ENCODE measurements at regions not wholly inside any gene's neighbourhood (a gene's known extent, or its start where the extent isn't known, plus 50 kb on each side); places are given as distances from the start of the nearest gene placed in this dataset.
"Not testable (repeated sequence)": the region's sequence is repeated elsewhere in the genome, so short reads cannot be mapped to it uniquely, and the experiment has no call there.

DNA sequence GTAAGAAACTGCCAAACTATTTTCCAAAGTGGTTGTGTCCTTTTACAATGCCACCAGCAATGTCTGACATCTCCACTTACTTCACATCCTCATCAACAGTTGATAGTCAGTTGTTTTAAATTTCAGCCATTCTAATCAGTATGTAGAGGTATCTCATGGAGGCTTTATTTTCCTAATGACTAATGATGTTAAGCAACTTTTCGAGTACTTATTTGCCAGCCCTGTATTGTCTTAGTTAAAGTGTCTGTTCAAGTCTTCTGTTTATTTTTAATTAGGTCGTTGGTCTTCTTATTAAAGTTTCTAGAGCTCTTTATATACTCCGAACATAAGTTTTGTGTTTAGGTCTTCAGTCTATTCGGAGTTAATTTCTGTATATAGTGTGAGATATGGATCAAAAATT lies 54.9 kb upstream of the NBPF12 start:
- DNase-seq: not testable (repeated sequence)

DNA sequence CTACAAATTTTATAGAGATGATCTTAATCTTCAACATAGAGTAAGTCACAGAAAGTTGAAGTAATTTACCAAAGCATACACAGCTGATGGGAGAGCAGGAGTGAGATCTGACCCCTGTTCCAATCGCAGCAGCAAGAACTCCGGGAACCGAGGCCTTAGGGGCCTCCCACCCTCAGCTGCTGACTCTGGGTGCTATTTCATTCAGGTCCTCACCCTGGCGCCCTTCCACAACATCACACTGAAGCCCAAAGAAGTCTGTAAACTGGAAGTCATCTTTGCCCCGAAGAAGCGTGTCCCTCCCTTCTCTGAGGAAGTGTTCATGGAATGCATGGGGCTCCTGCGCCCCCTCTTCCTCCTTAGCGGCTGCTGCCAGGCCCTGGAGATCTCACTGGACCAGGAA lies 57.0 kb upstream of the NBPF12 start:
- DNase-seq: not testable (repeated sequence)

GRCh38 chr1:146863799-146864319 lies 74.3 kb upstream of the NBPF12 start:
- DNase-seq: not testable (repeated sequence)

- not testable (repeated sequence) for DNase-seq
These were observed 85.0 kb upstream of the NBPF12 start for GRCh38 chr1:146853147-146853546.

- DNase-seq: not testable (repeated sequence)
These were observed 87.7 kb upstream of the NBPF12 start for GRCh38 chr1:146850352-146850889.

GRCh38 chr1:146838725-146839124 lies 99.4 kb upstream of the NBPF12 start:
- not testable (repeated sequence) for DNase-seq

GRCh38 chr1:146826957-146827356 lies 111.2 kb upstream of the NBPF12 start:
- not testable (repeated sequence) for DNase-seq

- DNase-seq: not testable (repeated sequence)
These were observed 143.9 kb upstream of the NBPF12 start for GRCh38 chr1:146794236-146794635.

- not testable (repeated sequence) for DNase-seq
These were observed 145.4 kb upstream of the NBPF12 start for GRCh38 chr1:146792725-146793124.

DNA sequence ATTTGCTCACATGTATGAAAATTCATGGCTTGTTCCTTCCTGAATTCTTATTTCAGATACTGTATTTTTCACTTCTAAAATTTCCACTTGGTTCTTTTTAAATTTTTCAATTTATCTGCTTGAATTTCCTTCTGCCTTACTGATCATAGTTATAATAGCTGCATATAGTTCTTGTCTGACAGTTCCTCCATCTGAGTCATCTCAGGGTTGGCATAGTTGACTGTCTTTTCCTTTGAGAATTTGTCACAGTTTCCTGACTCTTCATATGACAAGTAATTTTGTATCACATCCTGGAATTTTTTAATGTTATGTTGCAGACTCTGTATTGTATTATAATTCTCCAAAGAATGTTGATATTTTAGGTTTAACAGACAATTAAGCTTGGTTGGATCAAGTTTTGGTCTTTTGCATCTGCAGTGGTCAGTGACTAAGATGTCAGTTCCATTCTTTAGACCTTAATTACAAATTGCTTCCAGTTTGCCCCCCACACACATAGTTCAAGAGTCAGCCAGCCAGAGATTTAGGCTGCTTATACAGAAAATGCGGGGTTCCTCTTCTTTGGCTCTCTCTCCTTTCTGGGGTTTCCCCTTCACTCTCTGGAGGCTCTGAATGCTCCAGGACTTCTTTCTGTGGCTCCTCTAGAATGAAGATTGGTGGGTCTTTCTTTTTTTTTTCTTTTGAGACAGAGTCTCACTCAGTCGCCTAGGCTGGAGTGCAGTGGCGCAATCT lies 153.7 kb upstream of the NBPF12 start:
- DNase-seq: peak in 1 of 2 donors; percentile 2

DNA sequence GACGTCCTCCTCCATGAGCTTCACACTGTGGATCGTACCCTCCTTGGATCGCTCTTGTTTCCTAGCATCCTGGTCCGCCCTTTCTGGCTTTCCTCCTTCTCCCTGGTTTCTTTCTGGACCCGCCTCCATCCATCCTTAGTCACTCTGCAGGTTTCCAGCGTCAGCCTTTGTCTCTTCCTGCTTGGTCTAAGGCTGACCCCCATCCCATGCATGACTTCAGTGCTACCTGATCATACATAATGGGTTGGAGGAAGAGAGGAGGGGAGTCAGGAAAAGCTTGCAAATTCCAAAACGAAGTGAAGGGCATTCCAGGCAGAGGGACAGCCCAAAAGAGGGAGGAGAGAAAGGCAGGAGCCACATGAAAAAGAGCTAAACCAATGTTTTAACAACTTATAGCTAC lies 156.9 kb upstream of the NBPF12 start:
- not testable (repeated sequence) for DNase-seq

- DNase-seq: not testable (repeated sequence)
These were observed 160.1 kb upstream of the NBPF12 start for GRCh38 chr1:146777826-146778602.

GRCh38 chr1:146774988-146775387 lies 163.1 kb upstream of the NBPF12 start:
- DNase-seq: not testable (repeated sequence)

GRCh38 chr1:146774271-146774670 lies 163.9 kb upstream of the NBPF12 start:
- not testable (repeated sequence) for DNase-seq

- DNase-seq: not testable (repeated sequence)
These were observed 166.7 kb upstream of the NBPF12 start for GRCh38 chr1:146771409-146771808.

DNA sequence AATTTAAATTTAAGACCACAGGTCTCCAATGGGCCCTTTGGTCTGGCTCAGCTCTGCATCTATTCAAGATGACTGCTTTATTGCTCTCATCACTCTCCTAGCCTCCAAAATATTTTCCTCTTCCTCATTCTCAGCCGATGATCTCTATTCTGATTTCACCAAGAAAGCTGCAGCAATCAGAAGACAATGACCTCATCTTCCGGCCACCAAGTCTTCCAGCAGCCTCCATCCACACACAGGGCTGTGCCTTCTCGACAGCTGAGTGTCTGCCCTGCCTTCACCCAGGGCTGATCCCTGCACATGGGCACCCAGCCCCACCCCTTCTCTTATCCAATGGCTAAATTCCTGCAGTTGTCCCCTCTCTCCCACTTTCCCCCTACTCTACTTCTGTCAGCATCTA lies 167.1 kb upstream of the NBPF12 start:
- DNase-seq: not testable (repeated sequence)

GRCh38 chr1:146763234-146763633 lies 174.9 kb upstream of the NBPF12 start:
- DNase-seq: not testable (repeated sequence)

- DNase-seq: not testable (repeated sequence)
These were observed 181.3 kb upstream of the NBPF12 start for GRCh38 chr1:146756858-146757257.

GRCh38 chr1:146748686-146749085 lies 189.4 kb upstream of the NBPF12 start:
- not testable (repeated sequence) for DNase-seq

DNA sequence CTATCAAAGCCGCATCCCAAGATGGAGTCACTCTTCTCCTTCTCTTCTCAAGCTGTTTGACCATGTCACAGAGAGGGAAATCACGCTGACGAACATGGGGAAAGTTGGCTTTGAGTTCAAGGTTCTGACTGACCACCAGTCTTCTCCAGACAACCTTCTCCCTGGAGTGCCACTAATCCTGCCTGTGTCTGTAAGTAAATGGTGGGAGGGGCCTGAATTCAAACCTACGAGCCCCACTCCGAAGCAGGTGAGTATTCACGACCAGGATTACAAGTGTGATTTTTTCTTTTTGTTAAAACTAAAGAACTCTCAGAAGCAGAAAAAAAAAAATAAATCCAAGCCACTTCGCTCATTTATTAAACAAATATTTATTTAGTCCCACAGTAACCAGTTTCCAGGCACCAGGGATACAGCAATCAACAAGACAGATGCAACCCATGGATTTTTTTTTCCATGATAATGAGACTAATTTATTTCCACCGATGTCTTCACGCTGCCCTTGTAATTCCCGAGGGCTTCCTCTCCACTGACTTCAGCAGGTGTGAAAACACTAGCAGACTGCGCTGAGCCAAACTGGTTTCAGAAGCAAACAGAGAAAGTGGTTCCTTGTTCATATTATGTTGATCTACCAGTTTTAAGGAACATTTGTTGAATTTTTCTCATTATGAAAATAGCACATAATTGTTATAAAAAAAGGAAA lies 206.0 kb upstream of the NBPF12 start:
- not testable (repeated sequence) for DNase-seq

DNA sequence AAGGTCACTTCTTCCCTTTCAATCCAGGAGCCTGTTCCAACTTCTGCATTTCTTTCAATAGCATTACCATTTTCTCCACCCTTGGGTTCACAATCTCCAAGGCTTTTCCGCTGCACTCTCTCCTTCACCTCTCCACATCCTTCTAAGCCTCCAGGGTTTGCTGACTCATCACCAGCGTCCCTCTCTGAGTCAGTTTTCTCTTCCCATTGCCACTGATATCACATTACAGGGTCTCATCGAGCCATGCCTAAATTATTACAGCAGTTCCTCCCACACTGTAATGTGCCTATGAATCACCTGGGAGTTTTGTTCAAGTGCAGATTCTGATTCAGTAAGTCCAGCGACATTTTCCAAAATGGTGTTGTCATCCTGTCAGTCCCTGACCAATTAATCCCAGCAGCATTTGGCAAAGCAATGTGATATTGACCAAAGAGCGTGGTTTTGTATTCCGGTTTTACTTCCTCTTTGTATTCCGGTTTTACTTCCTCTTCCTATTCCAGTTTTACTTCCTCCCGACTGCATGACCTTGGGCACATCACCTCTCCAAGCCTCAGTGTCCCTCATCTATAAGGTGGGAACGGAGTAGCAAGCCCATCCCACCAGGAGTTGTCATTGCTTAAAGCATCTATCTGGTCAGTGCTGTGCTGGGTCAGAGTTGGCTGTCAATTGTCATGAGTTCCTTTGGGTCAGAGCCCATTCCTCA lies 208.3 kb upstream of the NBPF12 start:
- not testable (repeated sequence) for DNase-seq

DNA sequence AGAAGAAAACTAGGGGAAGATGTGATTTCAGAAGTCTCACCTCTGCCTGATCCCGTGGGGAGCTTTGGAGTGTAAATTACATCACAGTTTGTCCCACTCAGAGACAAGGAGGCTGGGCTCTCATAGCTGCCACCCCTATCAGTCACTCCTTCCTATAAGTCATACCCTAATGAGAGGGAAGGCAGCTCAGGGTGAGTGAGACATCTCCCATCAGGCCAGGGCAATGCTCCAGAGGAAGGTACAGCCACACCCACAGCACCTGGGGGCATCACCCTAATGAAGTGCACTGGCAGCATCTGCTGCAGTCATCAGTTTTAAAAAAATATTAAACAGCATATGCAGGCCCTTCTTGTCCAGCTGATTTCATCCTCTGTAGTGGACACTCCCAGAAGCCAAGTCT lies 223.1 kb upstream of the NBPF12 start:
- DNase-seq: not testable (repeated sequence)
